ENCODE measurements at regions not wholly inside any gene's neighbourhood (a gene's known extent, or its start where the extent isn't known, plus 50 kb on each side); places are given as distances from the start of the nearest gene placed in this dataset.

GRCh38 chrX:40966213-40966820 lies 118.9 kb upstream of the USP9X start:
- TF ChIP-seq POLR2A (IDR thresholded peaks at IDR 0.05; ENCODE audit: low read depth, low read length) (no peak), POLR2AphosphoS5 (IDR thresholded peaks at IDR 0.05; ENCODE audit: low read depth, low read length) (no peak), TAF1 (IDR thresholded peaks at IDR 0.05; ENCODE audit: borderline replicate concordance, low read depth, low read length) (no peak)

Data from GM12892 (cell line).